ENCODE measurements at regions not wholly inside any gene's neighbourhood (a gene's known extent, or its start where the extent isn't known, plus 50 kb on each side); places are given as distances from the start of the nearest gene placed in this dataset.

DNA sequence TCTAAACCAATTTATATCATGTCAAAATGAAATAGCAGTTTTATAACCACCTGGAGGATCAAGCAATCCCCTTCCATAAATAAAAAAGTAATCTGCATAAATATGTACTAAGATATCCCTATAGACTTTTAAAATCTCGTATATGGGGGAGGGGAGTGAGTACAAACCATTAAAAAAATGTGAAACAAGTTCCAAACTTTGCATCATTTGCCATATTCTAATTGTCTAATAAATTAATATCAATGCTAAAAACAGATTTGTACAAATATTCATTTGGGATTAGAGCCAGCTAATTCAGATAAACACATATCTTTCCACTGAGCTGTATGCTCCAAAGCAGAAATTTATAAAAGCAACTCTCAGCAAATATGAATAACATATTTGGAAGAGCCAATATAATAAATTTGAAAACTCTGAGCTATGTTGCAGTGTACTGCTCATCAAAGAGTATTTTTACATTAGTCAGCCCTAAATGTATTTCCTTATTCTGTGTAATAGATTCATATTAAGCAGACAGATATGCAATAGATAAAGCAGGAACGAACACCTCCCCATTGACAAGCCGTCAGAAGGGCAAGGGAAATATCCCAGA is 970.2 kb downstream of the EFNB2 start:
- no peaks in the 10 kb centered on the region for H3K4me1 ChIP-seq
- WGBS (ENCODE audit: insufficient coverage, low coverage, low lambda C conversion rate, missing lambda C conversion rate) = 15% methylated on average over 3 of the region's 3 CpGs
- H3K27me3 ChIP-seq = no peaks in the 10 kb centered on the region
- H3K4me3 ChIP-seq = no peak overlapping the region
- H3K9me3 ChIP-seq = no peaks in the 10 kb centered on the region
- intact Hi-C loops (cut with DNase I) = no loop called here
- no peak for DNase-seq
- no peaks in the 10 kb centered on the region for H3K36me3 ChIP-seq
- H3K27ac ChIP-seq = no peak overlapping the region
- TF ChIP-seq, protein P1, sequence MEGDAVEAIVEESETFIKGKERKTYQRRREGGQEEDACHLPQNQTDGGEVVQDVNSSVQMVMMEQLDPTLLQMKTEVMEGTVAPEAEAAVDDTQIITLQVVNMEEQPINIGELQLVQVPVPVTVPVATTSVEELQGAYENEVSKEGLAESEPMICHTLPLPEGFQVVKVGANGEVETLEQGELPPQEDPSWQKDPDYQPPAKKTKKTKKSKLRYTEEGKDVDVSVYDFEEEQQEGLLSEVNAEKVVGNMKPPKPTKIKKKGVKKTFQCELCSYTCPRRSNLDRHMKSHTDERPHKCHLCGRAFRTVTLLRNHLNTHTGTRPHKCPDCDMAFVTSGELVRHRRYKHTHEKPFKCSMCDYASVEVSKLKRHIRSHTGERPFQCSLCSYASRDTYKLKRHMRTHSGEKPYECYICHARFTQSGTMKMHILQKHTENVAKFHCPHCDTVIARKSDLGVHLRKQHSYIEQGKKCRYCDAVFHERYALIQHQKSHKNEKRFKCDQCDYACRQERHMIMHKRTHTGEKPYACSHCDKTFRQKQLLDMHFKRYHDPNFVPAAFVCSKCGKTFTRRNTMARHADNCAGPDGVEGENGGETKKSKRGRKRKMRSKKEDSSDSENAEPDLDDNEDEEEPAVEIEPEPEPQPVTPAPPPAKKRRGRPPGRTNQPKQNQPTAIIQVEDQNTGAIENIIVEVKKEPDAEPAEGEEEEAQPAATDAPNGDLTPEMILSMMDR (IDR thresholded peaks at IDR 0.05) = no peak
- TF ChIP-seq POLR2A (IDR thresholded peaks at IDR 0.05) = no peak
- no peak for ATAC-seq

DNA sequence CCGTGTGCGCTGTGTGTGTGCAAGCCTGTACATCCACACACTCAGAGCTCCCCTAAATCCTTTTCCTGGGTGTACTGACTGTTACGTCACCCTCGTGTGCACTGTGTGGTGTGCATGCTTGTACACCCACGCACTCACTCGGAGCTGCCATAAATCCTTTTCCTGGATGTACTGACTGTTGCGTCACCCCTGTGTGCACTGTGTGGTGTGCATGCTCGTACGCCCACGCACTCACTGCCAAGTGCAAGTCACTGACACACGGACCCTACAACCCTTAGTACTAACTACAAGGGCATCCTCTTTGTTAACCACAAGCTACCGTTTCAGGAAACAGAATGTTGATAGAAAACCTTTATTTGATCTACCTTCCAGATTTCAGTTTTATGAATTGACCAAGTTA is 983.4 kb downstream of the EFNB2 start:
- H3K9me3 ChIP-seq = no peaks in the 10 kb centered on the region
- H3K27me3 ChIP-seq = no peaks in the 10 kb centered on the region
- no peak overlapping the region for H3K27ac ChIP-seq
- 52% methylated on average over 12 of the region's 12 CpGs for WGBS (ENCODE audit: insufficient coverage, low coverage, low lambda C conversion rate, missing lambda C conversion rate)
- DNase-seq (no peak), ATAC-seq (no peak)
- no peak overlapping the region for H3K4me3 ChIP-seq
- H3K4me1 ChIP-seq = no peaks in the 10 kb centered on the region
- no peaks in the 10 kb centered on the region for H3K36me3 ChIP-seq
- TF ChIP-seq, protein P1 (IDR thresholded peaks at IDR 0.05) = no peak
- TF ChIP-seq POLR2A (IDR thresholded peaks at IDR 0.05) = no peak
- intact Hi-C loops (cut with DNase I) = no loop called here

DNA sequence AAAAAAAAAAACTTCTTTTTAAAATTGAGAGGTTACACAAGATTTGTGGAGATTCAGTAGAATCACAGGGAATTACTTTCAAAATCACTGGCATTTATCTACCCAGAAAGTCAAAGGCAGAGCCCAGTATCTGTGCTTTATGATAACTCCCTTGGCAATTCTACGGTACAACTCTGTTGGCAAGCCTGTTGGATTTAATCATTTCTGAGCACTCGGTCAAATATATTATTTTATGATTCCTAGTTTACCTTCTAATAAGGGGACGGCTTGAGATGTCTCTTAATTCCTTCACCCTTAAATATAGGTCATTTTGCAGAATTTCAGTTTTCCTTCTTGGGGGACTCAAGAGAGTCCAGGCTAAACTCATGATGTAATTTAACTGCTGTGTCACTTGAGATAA is 987.6 kb downstream of the EFNB2 start:
- WGBS (ENCODE audit: insufficient coverage, low coverage, low lambda C conversion rate, missing lambda C conversion rate) = 47% methylated on average over 3 of the region's 3 CpGs
- intact Hi-C loops (cut with DNase I) = no loop called here
- no peaks in the 10 kb centered on the region for H3K27me3 ChIP-seq

DNA sequence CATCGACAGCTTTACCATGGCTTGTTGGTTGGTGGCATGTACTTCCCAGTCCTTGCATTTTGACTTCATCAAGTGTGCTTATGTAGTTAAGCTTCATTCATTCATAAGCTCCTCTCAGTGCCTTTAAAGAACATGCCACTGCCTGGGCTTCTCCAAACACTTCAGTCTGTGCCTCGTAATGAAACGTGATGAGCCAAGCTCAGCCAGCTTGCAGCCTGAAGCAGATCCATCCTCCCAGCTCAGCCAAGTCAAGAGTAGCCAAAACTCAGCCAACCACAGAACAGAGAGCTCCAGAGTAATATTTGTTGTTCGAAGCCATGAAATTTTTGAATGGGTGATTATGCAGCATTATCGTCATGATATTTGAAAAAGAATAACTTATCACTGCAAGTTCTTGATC is 989.7 kb downstream of the EFNB2 start:
- DNase-seq = no peak
- H3K27me3 ChIP-seq = no peaks in the 10 kb centered on the region
- H3K36me3 ChIP-seq = no peaks in the 10 kb centered on the region
- H3K9me3 ChIP-seq = no peaks in the 10 kb centered on the region
- no peaks in the 10 kb centered on the region for H3K4me1 ChIP-seq
- WGBS (ENCODE audit: insufficient coverage, low coverage, low lambda C conversion rate, missing lambda C conversion rate) = 48% methylated on average over 5 of the region's 5 CpGs
- TF ChIP-seq, protein P1 (IDR thresholded peaks at IDR 0.05) = no peak
- no peak for TF ChIP-seq POLR2A (IDR thresholded peaks at IDR 0.05)
- H3K4me3 ChIP-seq = no peak overlapping the region
- intact Hi-C loops (cut with DNase I) = no loop called here
- H3K27ac ChIP-seq = no peak overlapping the region
- no peak for ATAC-seq

More for the DNA sequence above, 987.6 kb downstream of the EFNB2 start:
- no peak for ATAC-seq
- no peak for TF ChIP-seq POLR2A (IDR thresholded peaks at IDR 0.05)
- TF ChIP-seq, protein P1 (IDR thresholded peaks at IDR 0.05) = no peak
- H3K36me3 ChIP-seq = no peaks in the 10 kb centered on the region
- H3K4me3 ChIP-seq = no peak overlapping the region
- no peaks in the 10 kb centered on the region for H3K9me3 ChIP-seq
- no peak overlapping the region for H3K27ac ChIP-seq
- H3K4me1 ChIP-seq = no peaks in the 10 kb centered on the region
- DNase-seq = no peak

DNA sequence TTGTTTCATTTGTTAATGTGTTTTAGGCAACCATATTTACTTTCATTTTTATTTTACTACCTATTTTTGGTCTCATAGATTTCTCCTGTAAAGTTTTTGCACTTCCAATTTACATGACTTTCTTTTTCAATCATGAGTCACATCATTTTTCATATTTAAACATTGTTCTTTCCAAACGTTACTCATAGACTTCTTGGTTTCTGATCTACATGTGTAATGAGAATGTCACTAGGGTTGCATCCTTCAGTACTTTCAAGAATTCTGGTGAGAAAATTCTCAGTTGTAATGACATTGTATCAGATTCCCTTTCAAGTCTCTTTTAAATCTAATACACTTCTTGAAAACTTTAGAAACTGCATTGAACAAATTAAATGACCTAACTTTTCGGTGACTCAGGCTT is 991.7 kb downstream of the EFNB2 start:
- H3K9me3 ChIP-seq = no peaks in the 10 kb centered on the region
- 41% methylated on average over 2 of the region's 2 CpGs for WGBS (ENCODE audit: insufficient coverage, low coverage, low lambda C conversion rate, missing lambda C conversion rate)
- no peak overlapping the region for H3K4me3 ChIP-seq
- H3K36me3 ChIP-seq = no peaks in the 10 kb centered on the region
- H3K4me1 ChIP-seq = no peaks in the 10 kb centered on the region
- no peak overlapping the region for H3K27ac ChIP-seq
- intact Hi-C loops (cut with DNase I) = no loop called here
- TF ChIP-seq, protein P1 (IDR thresholded peaks at IDR 0.05) = no peak
- no peak for TF ChIP-seq POLR2A (IDR thresholded peaks at IDR 0.05)
- ATAC-seq = no peak
- DNase-seq = no peak
- no peaks in the 10 kb centered on the region for H3K27me3 ChIP-seq

Measured in right lobe of liver (tissue), 6 donors.